ENCODE measurements at regions not wholly inside any gene's neighbourhood (a gene's known extent, or its start where the extent isn't known, plus 50 kb on each side); places are given as distances from the start of the nearest gene placed in this dataset.

DNA sequence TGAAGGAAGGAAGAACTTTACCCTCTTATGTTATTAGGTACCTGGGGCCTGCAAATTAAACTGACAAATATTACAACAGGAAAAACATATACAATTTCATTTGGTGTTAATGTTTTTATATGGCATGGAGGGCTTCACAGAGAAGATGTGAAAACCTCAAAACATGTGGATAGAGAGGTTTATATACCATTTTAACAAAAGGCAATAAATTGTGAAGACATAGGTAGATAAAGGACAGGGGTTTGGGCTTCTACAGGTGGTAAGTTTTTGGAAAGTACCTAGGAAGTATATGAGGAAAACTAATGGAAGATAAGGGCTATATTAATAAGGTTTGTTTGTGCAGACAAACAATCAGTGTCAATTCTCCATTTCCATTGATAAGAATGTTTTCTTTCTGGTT is 95.1 kb upstream of the ATF7IP start:
- H3K9me3 ChIP-seq (ENCODE audit: control insufficient read depth in 1 of 2, insufficient read depth in 1 of 2, low read length in 2 of 2), result peaks cover 8 to 10% of the 10 kb centered on the region in 2 experiments
- ATAC-seq (ENCODE audit: poor library complexity) (no peak), DNase-seq (no peak)
- peaks cover 19% of the 10 kb centered on the region for H3K4me1 Mint-ChIP-seq (ENCODE audit: low read depth)
- H3K27ac ChIP-seq (ENCODE audit: low read depth in 1 of 2, low read length in 2 of 2), result no peak overlapping the region
- intact Hi-C loops (cut with DNase I, micrococcal nuclease), result no loop called here
- H3K27me3 ChIP-seq (ENCODE audit: control insufficient read depth in 1 of 2, insufficient read depth in 2 of 2, low read length in 2 of 2), result no peaks in the 10 kb centered on the region
- no peak overlapping the region for H3K4me3 Mint-ChIP-seq
- ChIA-PET CTCF (no interaction called here), POLR2A (no interaction called here)
- TF ChIP-seq, protein P1, sequence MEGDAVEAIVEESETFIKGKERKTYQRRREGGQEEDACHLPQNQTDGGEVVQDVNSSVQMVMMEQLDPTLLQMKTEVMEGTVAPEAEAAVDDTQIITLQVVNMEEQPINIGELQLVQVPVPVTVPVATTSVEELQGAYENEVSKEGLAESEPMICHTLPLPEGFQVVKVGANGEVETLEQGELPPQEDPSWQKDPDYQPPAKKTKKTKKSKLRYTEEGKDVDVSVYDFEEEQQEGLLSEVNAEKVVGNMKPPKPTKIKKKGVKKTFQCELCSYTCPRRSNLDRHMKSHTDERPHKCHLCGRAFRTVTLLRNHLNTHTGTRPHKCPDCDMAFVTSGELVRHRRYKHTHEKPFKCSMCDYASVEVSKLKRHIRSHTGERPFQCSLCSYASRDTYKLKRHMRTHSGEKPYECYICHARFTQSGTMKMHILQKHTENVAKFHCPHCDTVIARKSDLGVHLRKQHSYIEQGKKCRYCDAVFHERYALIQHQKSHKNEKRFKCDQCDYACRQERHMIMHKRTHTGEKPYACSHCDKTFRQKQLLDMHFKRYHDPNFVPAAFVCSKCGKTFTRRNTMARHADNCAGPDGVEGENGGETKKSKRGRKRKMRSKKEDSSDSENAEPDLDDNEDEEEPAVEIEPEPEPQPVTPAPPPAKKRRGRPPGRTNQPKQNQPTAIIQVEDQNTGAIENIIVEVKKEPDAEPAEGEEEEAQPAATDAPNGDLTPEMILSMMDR (IDR thresholded peaks at IDR 0.05), result no peak
- no peak overlapping the region for H3K27ac Mint-ChIP-seq
- H3K27me3 Mint-ChIP-seq, result no peaks in the 10 kb centered on the region
- H3K36me3 Mint-ChIP-seq (ENCODE audit: low read depth), result peaks cover 13% of the 10 kb centered on the region
- H3K9me3 Mint-ChIP-seq, result peaks cover 9% of the 10 kb centered on the region
- no peaks in the 10 kb centered on the region for H3K36me3 ChIP-seq (ENCODE audit: insufficient read depth, low read length)
- no peaks in the 10 kb centered on the region for H3K4me1 ChIP-seq (ENCODE audit: insufficient read depth, low read length)
- no peak overlapping the region for H3K4me3 ChIP-seq (ENCODE audit: low read length)

DNA sequence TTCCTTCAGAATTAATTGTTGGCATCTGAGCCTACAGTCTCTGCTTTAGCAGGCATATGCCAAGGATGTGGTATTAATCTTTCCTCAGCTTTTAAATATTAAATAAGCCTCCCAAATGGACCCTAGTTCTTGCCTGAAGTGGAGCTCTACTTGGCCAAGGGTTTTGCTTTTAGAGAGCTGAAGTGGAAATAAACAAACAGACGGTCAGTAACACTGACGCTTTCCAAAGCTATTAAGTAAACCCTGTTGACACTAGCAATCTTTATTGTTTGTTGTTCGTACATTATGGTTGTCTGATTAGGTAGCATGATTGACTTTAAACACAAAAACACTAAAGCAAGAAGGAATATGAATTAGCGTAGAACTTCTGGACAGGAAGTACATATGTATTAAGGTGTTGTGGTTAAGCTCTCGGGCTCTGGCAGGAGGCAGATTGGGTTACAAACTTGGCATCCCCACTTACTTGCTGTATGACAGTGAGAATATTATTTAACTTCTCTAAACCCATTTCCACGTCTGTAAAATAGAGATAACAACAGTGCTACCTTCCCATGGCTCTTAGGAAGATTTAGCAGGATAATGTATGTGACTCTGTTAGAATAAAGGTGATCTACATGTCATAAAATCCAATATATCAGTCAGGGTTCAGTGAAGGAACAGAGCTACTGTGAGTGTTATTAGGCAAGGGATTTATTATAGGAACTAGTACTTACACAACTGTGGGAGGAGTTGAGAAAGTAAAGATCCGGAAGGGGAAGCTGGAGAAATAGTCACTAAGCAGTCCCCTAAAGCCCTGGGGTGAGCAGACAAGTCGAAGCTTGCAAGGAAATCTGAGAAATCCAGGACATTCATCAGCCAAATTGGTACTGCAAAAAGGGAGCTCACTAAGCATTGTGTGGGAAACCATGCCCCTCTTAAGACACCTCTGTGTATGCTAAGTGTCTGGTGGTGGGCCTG is 92.2 kb upstream of the ATF7IP start:
- TF ChIP-seq, protein P1 (IDR thresholded peaks at IDR 0.05), result no peak
- ChIA-PET POLR2A (interaction anchor here (0.6 to 2.6 kb wide), 4 partner anchors 9 to 92 kb away, joined by 3 to 17 read pairs (median 5); partner anchors contain the start of gene ATF7IP), CTCF (interaction anchor here (1.4 kb wide), 1 partner anchor 10 kb away, joined by 3 read pairs; no protein-coding TSS in a partner anchor)
- Histone ChIP-seq H3K4me3 (ENCODE audit: low read length) (no peak overlapping the region), H3K36me3 (ENCODE audit: insufficient read depth, low read length) (no peaks in the 10 kb centered on the region), H3K27me3 (ENCODE audit: control insufficient read depth in 1 of 2, insufficient read depth in 2 of 2, low read length in 2 of 2) (no peaks in the 10 kb centered on the region), H3K27ac (ENCODE audit: low read depth in 1 of 2, low read length in 2 of 2) (no peak overlapping the region), H3K9me3 (ENCODE audit: control insufficient read depth in 1 of 2, insufficient read depth in 1 of 2, low read length in 2 of 2) (peaks cover 8 to 10% of the 10 kb centered on the region in 2 experiments), H3K4me1 (ENCODE audit: insufficient read depth, low read length) (no peaks in the 10 kb centered on the region)
- intact Hi-C loops (cut with DNase I, micrococcal nuclease), result no loop called here
- Mint-ChIP-seq H3K27ac (no peak overlapping the region), H3K27me3 (no peaks in the 10 kb centered on the region), H3K4me1 (ENCODE audit: low read depth) (peaks cover 26% of the 10 kb centered on the region), H3K36me3 (ENCODE audit: low read depth) (peaks cover 13% of the 10 kb centered on the region), H3K4me3 (no peak overlapping the region), H3K9me3 (peaks cover 9% of the 10 kb centered on the region)
- ATAC-seq (ENCODE audit: poor library complexity) (no peak), DNase-seq (peak in 3 of 14 experiments; percentile 17 to 53 (median 42))

DNA sequence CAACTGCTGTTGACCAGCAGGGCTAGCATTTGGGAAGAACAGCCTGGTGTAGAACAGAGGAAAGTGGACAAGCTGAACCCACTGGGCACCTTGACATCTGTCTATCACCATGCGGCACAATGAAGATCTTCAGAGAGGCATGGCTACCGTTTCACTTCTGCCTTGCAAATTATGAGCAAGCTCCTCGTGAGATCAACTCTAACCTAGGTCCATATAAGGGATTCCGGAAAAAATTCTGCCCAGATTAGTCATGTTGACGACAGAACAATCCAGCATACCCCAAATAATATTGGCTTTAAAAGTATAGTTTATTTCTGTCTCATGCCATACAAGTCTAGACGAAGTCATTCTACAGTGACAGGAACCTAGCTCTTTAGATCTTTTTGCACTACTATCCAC is 91.6 kb upstream of the ATF7IP start:
- H3K4me3 Mint-ChIP-seq, result no peak overlapping the region
- H3K9me3 ChIP-seq (ENCODE audit: control insufficient read depth in 1 of 2, insufficient read depth in 1 of 2, low read length in 2 of 2), result peaks cover 8 to 10% of the 10 kb centered on the region in 2 experiments
- ChIA-PET CTCF (interaction anchor here (1.4 kb wide), 1 partner anchor 10 kb away, joined by 3 read pairs; no protein-coding TSS in a partner anchor), POLR2A (interaction anchor here (0.6 to 2.6 kb wide), 3 partner anchors 16 to 92 kb away, joined by 3 to 17 read pairs (median 7); partner anchors contain the start of gene ATF7IP)
- no peaks in the 10 kb centered on the region for H3K4me1 ChIP-seq (ENCODE audit: insufficient read depth, low read length)
- peak in 2 of 14 experiments; percentile 27 to 41 for DNase-seq
- peaks cover 9% of the 10 kb centered on the region for H3K9me3 Mint-ChIP-seq
- H3K27ac ChIP-seq (ENCODE audit: low read depth in 1 of 2, low read length in 2 of 2), result no peak overlapping the region
- H3K4me3 ChIP-seq (ENCODE audit: low read length), result no peak overlapping the region
- intact Hi-C loops (cut with DNase I, micrococcal nuclease), result no loop called here
- ATAC-seq (ENCODE audit: poor library complexity), result no peak
- TF ChIP-seq, protein P1 (IDR thresholded peaks at IDR 0.05), result no peak
- H3K27ac Mint-ChIP-seq, result no peak overlapping the region
- no peaks in the 10 kb centered on the region for H3K27me3 Mint-ChIP-seq
- peaks cover 26% of the 10 kb centered on the region for H3K4me1 Mint-ChIP-seq (ENCODE audit: low read depth)
- peaks cover 13% of the 10 kb centered on the region for H3K36me3 Mint-ChIP-seq (ENCODE audit: low read depth)
- H3K36me3 ChIP-seq (ENCODE audit: insufficient read depth, low read length), result no peaks in the 10 kb centered on the region
- no peaks in the 10 kb centered on the region for H3K27me3 ChIP-seq (ENCODE audit: control insufficient read depth in 1 of 2, insufficient read depth in 2 of 2, low read length in 2 of 2)

Data from CD4-positive, alpha-beta T cell (primary cell).